Sciatic nerve (tissue), 2 donors: ENCODE measurements at regions not wholly inside any gene's neighbourhood (a gene's known extent, or its start where the extent isn't known, plus 50 kb on each side); places are given as distances from the start of the nearest gene placed in this dataset.

Experiments
- ATAC-seq: fragments of 200-7000 bp; cut with Tn5 transposase; one replicate; pipeline ENCODE4 v1.9.1; 2020; ENCODE audit warnings: mild to moderate bottlenecking, moderate library complexity
- DNase-seq: peaks from one replicate; pipeline ENCODE4 v3.0.0-alpha.2; 2020; ENCODE audit warnings: low spot score
- intact Hi-C: fragments of 100-400 bp; cut with DNase I; formaldehyde crosslinking; loops from one replicate; pipeline ENCODE4 v1.14.2; 2022
- donor health status: DM: no; HTN: no; CAD: no.
- donor health status: DM: no; HTN: no; CAD: no.

- no peak for DNase-seq
- intact Hi-C loops: no loop called here
- no peak for ATAC-seq
Measured at GRCh38 chr2:228239907-228240561, 58.5 kb upstream of the SPHKAP start.

GRCh38 chr2:228239207-228239906, 57.9 kb upstream of the SPHKAP start:
- intact Hi-C loops: no loop called here
- no peak for ATAC-seq
- DNase-seq: no peak
